ENCODE measurements at regions not wholly inside any gene's neighbourhood (a gene's known extent, or its start where the extent isn't known, plus 50 kb on each side); places are given as distances from the start of the nearest gene placed in this dataset.

- no peak overlapping the region for H3K4me3 ChIP-seq (ENCODE audit: low read length)
- H3K27me3 ChIP-seq (replicated peaks; ENCODE audit: insufficient read depth, low read length) = no peaks in the 10 kb centered on the region
- no peaks in the 10 kb centered on the region for H3K79me2 ChIP-seq (ENCODE audit: low read length)
- no peak for DNase-seq
- H3K4me1 ChIP-seq (ENCODE audit: low read length) = no peaks in the 10 kb centered on the region
- no peak overlapping the region for H2AFZ ChIP-seq (ENCODE audit: low read length)
- no peaks in the 10 kb centered on the region for H3K9me2 ChIP-seq (replicated peaks; ENCODE audit: insufficient read depth, low read length)
- no peak overlapping the region for H3K9ac ChIP-seq (ENCODE audit: low read length)
- H3K36me3 ChIP-seq (replicated peaks; ENCODE audit: insufficient read depth, low read length) = no peaks in the 10 kb centered on the region
- TF ChIP-seq CTCF (IDR thresholded peaks at IDR 0.05; ENCODE audit: low read length) (no peak), EZH2 (optimal IDR thresholded peaks at IDR 0.05; ENCODE audit: low read depth, low read length) (no peak), EZH2phosphoT487 (IDR thresholded peaks at IDR 0.05; ENCODE audit: low read length) (no peak)
- H3K27ac ChIP-seq (ENCODE audit: low read length) = no peak overlapping the region
- no peaks in the 10 kb centered on the region for H4K20me1 ChIP-seq (ENCODE audit: insufficient read depth, low read length)
- no peaks in the 10 kb centered on the region for H3K9me3 ChIP-seq (replicated peaks; ENCODE audit: insufficient read depth, low read length)
- H3F3A ChIP-seq (ENCODE audit: insufficient read depth, low read length) = no peaks in the 10 kb centered on the region
- no peak overlapping the region for H3K4me2 ChIP-seq (ENCODE audit: low read depth, low read length)
Measured at GRCh38 chr3:25090698-25091453, 337.2 kb upstream of the RARB start.

DNA sequence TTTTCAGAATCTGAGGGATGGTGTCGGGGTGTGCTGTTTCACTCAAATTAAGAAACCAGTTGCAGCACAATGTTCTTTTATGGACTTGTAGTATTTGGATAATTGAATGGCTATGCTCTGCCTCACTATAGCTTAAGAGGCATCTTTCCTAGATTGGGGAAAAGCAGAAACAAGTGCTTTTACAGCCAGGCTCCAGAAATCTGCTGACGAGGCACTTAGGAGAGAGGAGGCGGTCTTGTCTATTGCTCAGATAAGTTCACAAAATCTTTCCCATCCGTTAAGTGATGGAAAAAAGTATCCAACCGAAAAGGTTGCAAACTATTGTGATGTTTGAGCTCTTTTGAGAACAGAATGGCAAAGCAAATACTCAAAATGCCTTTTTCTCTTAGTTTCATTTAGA, 336.1 kb upstream of the RARB start:
- no peak for DNase-seq
- H3K4me2 ChIP-seq (ENCODE audit: low read depth, low read length) = no peak overlapping the region
- no peaks in the 10 kb centered on the region for H3K4me1 ChIP-seq (ENCODE audit: low read length)
- no peak overlapping the region for H3K4me3 ChIP-seq (ENCODE audit: low read length)
- H3K79me2 ChIP-seq (ENCODE audit: low read length) = no peaks in the 10 kb centered on the region
- H3K36me3 ChIP-seq (replicated peaks; ENCODE audit: insufficient read depth, low read length) = no peaks in the 10 kb centered on the region
- H4K20me1 ChIP-seq (ENCODE audit: insufficient read depth, low read length) = no peaks in the 10 kb centered on the region
- no peaks in the 10 kb centered on the region for H3F3A ChIP-seq (ENCODE audit: insufficient read depth, low read length)
- TF ChIP-seq EZH2 (optimal IDR thresholded peaks at IDR 0.05; ENCODE audit: low read depth, low read length) = no peak
- TF ChIP-seq EZH2phosphoT487 (IDR thresholded peaks at IDR 0.05; ENCODE audit: low read length) = no peak
- no peak for TF ChIP-seq CTCF (IDR thresholded peaks at IDR 0.05; ENCODE audit: low read length)
- no peaks in the 10 kb centered on the region for H3K9me2 ChIP-seq (replicated peaks; ENCODE audit: insufficient read depth, low read length)
- H3K9ac ChIP-seq (ENCODE audit: low read length) = no peak overlapping the region
- H3K9me3 ChIP-seq (replicated peaks; ENCODE audit: insufficient read depth, low read length) = no peaks in the 10 kb centered on the region
- no peak overlapping the region for H3K27ac ChIP-seq (ENCODE audit: low read length)
- no peak overlapping the region for H2AFZ ChIP-seq (ENCODE audit: low read length)
- no peaks in the 10 kb centered on the region for H3K27me3 ChIP-seq (replicated peaks; ENCODE audit: insufficient read depth, low read length)

DNA sequence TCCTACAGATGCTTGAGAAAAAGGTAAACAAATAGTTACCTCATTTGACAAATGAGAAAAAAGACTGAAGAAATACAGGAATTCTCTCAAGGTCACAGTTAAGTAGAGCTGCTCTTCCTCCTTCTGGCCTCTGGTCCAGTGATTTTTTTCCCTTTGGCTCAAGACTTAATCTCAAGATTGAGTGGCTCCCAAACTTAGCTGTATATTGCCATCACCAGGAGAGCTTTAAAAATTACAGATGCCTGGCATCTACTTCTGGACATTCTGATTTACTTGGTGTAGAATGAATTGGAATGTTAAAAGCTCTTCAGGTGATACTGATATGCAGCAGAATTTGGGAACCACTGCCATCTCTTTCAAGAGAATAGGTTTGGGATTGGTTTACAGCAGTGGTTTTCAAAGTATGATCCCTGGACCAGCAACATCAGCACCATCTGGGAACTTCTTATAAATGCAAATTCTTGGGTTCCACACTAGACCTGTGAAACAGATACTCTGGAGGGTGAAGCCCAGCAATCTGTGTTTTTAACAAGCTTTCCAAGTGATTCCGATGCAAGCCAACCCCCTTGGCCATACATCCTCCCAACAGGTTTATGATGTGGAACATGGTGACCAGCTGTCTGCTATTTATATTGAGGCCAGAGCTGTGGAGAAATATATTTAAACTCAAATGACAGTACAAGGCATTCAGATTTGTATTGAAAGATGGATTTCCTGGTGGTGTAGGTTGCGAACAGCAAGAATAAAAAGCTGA, 333.0 kb upstream of the RARB start:
- Histone ChIP-seq H3K79me2 (ENCODE audit: low read length) (no peaks in the 10 kb centered on the region), H3K27me3 (replicated peaks; ENCODE audit: insufficient read depth, low read length) (no peaks in the 10 kb centered on the region), H3K4me1 (ENCODE audit: low read length) (no peaks in the 10 kb centered on the region), H3K36me3 (replicated peaks; ENCODE audit: insufficient read depth, low read length) (no peaks in the 10 kb centered on the region), H3K9me2 (replicated peaks; ENCODE audit: insufficient read depth, low read length) (no peaks in the 10 kb centered on the region), H3K9ac (ENCODE audit: low read length) (no peak overlapping the region), H3K4me3 (ENCODE audit: low read length) (no peak overlapping the region), H3K9me3 (replicated peaks; ENCODE audit: insufficient read depth, low read length) (no peaks in the 10 kb centered on the region), H3F3A (ENCODE audit: insufficient read depth, low read length) (no peaks in the 10 kb centered on the region), H2AFZ (ENCODE audit: low read length) (no peak overlapping the region), H3K4me2 (ENCODE audit: low read depth, low read length) (no peak overlapping the region), H4K20me1 (ENCODE audit: insufficient read depth, low read length) (no peaks in the 10 kb centered on the region), H3K27ac (ENCODE audit: low read length) (no peak overlapping the region)
- DNase-seq = no peak
- TF ChIP-seq EZH2phosphoT487 (IDR thresholded peaks at IDR 0.05; ENCODE audit: low read length) = no peak
- TF ChIP-seq CTCF (IDR thresholded peaks at IDR 0.05; ENCODE audit: low read length) = no peak
- TF ChIP-seq EZH2 (optimal IDR thresholded peaks at IDR 0.05; ENCODE audit: low read depth, low read length) = no peak
